Fibroblast of mammary gland (primary cell): ENCODE measurements at regions not wholly inside any gene's neighbourhood (a gene's known extent, or its start where the extent isn't known, plus 50 kb on each side); places are given as distances from the start of the nearest gene placed in this dataset.
A peak's percentile ranks its signal among the peaks of the same experiment; 100 is the strongest.

ENCODE experiments used
- DNase-seq: peaks from one replicate; pipeline ENCODE4 v3.0.0-alpha.2; 2010; ENCODE audit warnings: low read depth
- H3K4me3 ChIP-seq: 2 replicates; pipeline ENCODE4 v1.5.1; 2011; ENCODE audit warnings: low read depth, mild to moderate bottlenecking, low read length, moderate library complexity; ENCODE audit not compliant: control insufficient read depth
- TF ChIP-seq, protein P1 (sequence below): conservative IDR thresholded peaks from 2 replicates; pipeline ENCODE4 v1.5.1; 2011; ENCODE audit warnings: low read depth, low read length, inconsistent platforms; ENCODE audit not compliant: control insufficient read depth, insufficient read depth

DNA sequence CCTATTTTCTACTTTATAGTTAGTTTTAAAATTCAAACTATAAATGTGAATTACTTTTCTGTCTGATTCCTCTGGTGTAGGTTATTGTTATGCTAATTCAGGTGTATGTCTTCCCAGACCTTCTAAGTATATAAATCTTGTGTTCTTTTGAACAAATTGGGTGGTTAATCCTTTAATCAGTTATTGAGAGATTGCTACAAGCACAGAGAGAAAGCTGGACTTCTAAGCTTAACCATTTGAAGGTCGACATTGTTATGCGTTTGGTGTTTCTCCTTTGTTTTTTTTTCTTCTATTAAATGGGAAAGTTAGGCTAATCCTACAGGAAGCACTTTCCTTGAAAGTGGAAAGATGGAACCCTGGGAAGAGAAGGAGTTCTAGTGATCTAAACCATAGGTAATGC lies 592.6 kb downstream of the SLC4A3 start:
- TF ChIP-seq, protein P1, sequence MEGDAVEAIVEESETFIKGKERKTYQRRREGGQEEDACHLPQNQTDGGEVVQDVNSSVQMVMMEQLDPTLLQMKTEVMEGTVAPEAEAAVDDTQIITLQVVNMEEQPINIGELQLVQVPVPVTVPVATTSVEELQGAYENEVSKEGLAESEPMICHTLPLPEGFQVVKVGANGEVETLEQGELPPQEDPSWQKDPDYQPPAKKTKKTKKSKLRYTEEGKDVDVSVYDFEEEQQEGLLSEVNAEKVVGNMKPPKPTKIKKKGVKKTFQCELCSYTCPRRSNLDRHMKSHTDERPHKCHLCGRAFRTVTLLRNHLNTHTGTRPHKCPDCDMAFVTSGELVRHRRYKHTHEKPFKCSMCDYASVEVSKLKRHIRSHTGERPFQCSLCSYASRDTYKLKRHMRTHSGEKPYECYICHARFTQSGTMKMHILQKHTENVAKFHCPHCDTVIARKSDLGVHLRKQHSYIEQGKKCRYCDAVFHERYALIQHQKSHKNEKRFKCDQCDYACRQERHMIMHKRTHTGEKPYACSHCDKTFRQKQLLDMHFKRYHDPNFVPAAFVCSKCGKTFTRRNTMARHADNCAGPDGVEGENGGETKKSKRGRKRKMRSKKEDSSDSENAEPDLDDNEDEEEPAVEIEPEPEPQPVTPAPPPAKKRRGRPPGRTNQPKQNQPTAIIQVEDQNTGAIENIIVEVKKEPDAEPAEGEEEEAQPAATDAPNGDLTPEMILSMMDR: no peak

DNA sequence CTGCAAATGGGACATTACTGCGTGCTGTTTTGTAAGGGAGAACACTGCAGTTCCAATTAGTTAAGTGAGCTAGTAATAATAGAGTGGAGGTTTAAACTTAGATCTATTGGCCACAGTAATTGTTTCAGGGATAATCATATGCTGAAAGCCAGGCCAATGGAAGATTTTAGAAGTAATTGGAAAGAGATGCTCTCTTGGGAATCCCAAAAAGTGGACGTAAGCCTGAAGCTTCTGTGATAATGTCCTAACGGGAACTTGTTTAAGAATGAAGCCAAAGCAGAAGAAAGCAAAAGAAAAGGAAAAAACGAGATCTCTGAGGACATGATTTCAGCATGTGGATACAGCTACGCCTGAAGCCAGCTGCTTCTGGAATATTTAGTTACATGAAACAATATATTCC lies 594.6 kb downstream of the SLC4A3 start:
- TF ChIP-seq, protein P1: no peak
- no peak for DNase-seq
- no peak overlapping the region for H3K4me3 ChIP-seq

More for the DNA sequence above, 592.6 kb downstream of the SLC4A3 start:
- H3K4me3 ChIP-seq: no peak overlapping the region
- DNase-seq: no peak

DNA sequence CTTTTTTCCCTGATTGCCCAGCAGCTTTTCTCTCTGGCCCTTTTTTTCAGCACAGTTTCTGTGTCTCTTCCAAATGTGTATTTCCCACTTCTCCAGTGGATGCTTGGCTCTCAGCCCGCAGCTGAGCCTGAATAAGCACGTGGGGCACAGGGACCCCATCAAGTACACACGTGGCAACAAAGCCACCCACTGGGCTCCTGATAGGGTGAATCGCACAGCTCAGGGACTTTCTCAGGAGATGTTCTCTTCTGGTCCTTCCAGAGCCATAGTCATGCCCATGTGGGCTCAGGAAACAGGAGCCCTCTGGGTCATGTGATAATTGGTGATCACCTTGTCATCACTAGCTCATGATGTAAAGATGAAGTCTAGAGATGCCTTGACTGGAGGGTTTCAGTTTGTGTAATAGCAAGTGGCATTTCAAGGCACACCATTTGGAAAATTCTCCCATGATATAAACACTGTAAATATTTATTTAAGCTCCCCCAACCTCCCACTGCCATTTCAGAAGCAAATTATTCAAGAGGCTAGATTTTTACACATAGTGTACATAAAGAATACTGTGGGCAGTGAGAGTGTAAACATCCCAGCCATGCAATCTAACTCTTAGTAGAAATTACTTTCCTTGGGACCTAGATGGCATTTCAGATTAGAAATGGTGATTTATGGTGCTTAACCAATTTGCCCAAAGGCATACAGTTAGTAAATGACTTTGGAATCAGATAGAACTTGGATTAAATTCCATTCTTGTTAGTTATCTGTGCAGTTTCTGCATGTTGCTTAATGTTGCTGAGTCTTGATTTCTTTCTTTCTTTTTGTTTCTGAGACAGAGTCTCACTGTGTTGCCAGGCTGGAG lies 597.5 kb downstream of the SLC4A3 start:
- H3K4me3 ChIP-seq: no peak overlapping the region
- DNase-seq: peak; percentile 62
- TF ChIP-seq, protein P1: no peak

DNA sequence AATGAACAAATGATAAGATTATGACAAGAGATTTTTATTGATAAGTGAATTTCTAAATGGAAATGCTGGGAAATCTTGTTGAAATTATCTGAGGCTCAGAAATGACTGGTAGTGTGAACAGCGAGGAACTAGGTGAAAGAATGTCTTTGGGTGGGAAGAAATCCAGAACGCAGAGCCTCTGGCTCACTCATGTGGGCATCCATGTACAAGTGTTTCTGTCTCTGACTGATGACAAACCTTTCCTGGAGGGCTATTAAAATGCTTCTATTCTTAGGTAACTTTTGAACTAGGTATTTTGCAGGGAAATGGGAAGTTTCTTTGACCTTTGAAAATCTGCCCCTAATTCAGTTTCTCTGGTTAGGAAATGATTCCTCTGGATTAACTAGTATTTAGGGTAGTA lies 598.6 kb downstream of the SLC4A3 start:
- DNase-seq: no peak
- no peak overlapping the region for H3K4me3 ChIP-seq
- TF ChIP-seq, protein P1: no peak

DNA sequence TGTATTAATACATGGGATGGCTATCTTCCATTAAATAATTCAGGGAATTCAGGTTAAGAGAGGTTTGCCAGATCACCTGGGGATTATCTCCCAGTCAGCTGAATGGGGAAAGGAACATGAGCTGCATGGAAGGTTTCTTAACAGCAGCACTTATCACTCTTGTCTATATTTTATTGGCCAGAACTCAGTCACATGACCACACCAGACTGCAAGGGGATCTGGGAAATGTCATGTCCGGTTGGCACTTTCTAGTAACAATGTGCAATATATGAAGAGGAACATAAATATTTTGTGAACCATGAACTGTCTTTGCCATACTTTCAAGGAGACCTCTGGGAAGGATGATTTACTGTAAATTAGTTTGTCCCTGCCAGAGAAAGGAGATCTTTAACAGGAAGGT lies 599.1 kb downstream of the SLC4A3 start:
- DNase-seq: no peak
- H3K4me3 ChIP-seq: no peak overlapping the region
- TF ChIP-seq, protein P1: no peak

DNA sequence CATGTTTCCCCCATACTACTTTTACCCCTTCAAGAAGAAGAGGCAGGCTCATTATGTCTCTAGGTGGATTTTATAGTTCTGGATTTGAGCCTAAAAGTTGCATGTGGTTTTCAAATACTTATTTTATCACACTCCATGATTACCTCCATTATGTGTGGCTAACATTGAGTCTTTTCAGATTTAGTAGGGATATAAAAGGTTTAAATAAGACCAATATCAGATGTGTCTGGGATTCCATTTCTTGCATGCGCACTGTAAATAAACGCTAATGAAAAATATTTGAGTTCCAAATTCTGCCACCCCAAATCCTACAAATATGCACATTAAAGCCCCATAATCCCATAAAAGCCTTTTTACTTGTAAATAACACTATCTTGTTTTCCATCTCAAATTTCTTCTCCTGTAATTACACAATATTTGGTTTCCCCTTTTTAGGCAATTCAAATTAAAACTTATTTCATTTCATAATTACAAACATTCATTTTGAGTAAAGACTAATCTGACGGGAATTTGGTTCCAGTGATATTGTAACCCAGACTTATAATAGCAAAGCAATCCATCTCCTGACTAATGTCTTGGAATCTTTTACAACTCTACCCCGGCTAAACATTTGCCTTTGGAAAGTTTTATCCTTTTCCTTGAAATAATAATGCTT lies 600.0 kb downstream of the SLC4A3 start:
- peak; percentile 85 for DNase-seq
- no peak overlapping the region for H3K4me3 ChIP-seq
- TF ChIP-seq, protein P1: no peak
